HepG2 (cell line): ENCODE measurements at regions not wholly inside any gene's neighbourhood (a gene's known extent, or its start where the extent isn't known, plus 50 kb on each side); places are given as distances from the start of the nearest gene placed in this dataset.

Source experiments
- ATAC-seq: fragments of 200-7000 bp; cut with Tn5 transposase; 3 replicates; pipeline ENCODE4 v1.9.1; 2020; ENCODE audit warnings: mild to moderate bottlenecking, moderate library complexity
- BruUV-seq: library from RNA; stranded (reverse); fragments of 400-500 nt; replicated peaks from 2 replicates; lab custom pipeline; 2021; lab: Mats Ljungman, UMichigan
- CTCF ChIA-PET: fragments of 300-600 bp; formaldehyde crosslinking; extraction: SDS; loops from one replicate; lab custom pipeline; 2021; ENCODE audit warnings: low total read pairs, inconsistent platforms, low intra/inter-chr PET ratio; lab: Yijun Ruan, JAX
- POLR2A ChIA-PET: fragments of 350-600 bp; sonication (Branson Sonifier 250); formaldehyde crosslinking; loops from one replicate; lab custom pipeline; 2020; ENCODE audit warnings: antibody characterized with exemption, inconsistent platforms; lab: Yijun Ruan, JAX
- DNase-seq: peaks from one replicate; pipeline ENCODE4 v3.0.0-alpha.2; 2015; ENCODE audit warnings: low spot score
- FAIRE-seq: peaks from 3 replicates; lab custom pipeline; 2011; peaks lifted over from hg19 to GRCh38; lab: Jason Lieb, UNC
- H2AFZ ChIP-seq: one replicate; pipeline ENCODE4 v1.6.1; 2011; ENCODE audit warnings: low read length, inconsistent platforms
- H3K27ac ChIP-seq: fragments of 300-600 bp; 3 replicates; pipeline ENCODE4 v1.8.0; 2011; ENCODE audit warnings: mixed run types, mild to moderate bottlenecking, mixed read lengths, low read length, inconsistent platforms; ENCODE audit not compliant: insufficient read depth; ENCODE audit errors: extremely low read length
- H3K27me3 ChIP-seq, 2 experiments: fragments of 200-600 bp in 1 of 2; 2 replicates in 1 of 2; 3 replicates in 1 of 2; pipeline versions ENCODE4 v1.6.0 to v1.8.0; 2011; ENCODE audit warnings: low read length in 2 of 2, mild to moderate bottlenecking in 2 of 2, moderate library complexity in 2 of 2, inconsistent platforms in 1 of 2; ENCODE audit not compliant: insufficient read depth in 2 of 2, control insufficient read depth in 1 of 2
- H3K36me3 ChIP-seq, 2 experiments: fragments of 200-600 bp in 1 of 2; replicated peaks in 1 of 2; 2 replicates in 1 of 2; 3 replicates in 1 of 2; pipeline versions ENCODE4 v1.5.1 to v1.8.0; 2011; ENCODE audit warnings: low read length in 2 of 2, inconsistent platforms in 1 of 2; ENCODE audit not compliant: insufficient read depth in 2 of 2, control insufficient read depth in 1 of 2
- H3K4me1 ChIP-seq: 2 replicates; pipeline ENCODE4 v1.5.1; 2012; ENCODE audit warnings: low read length, inconsistent platforms; ENCODE audit not compliant: insufficient read depth
- H3K4me2 ChIP-seq: 2 replicates; pipeline ENCODE4 v1.6.0; 2011; ENCODE audit warnings: low read depth, low read length, inconsistent platforms
- H3K4me3 ChIP-seq, 3 experiments: fragments of 200-600 bp in 1 of 3; sonication (generic), shearing (Covaris generic) in 1 of 3; replicated peaks in 1 of 3; 2 replicates each; pipeline ENCODE4 v1.5.1; 2011 to 2016; ENCODE audit warnings: low read length in 3 of 3, inconsistent platforms in 2 of 3, low read depth in 2 of 3, mild to moderate bottlenecking in 2 of 3, control low read depth in 1 of 3, mixed read lengths in 1 of 3; ENCODE audit not compliant: insufficient read depth in 1 of 3
- H3K79me2 ChIP-seq: one replicate; pipeline ENCODE4 v1.6.1; 2011; ENCODE audit warnings: low read length, inconsistent platforms; ENCODE audit not compliant: insufficient read depth
- H3K9ac ChIP-seq: 2 replicates; pipeline ENCODE4 v1.6.0; 2011; ENCODE audit warnings: mild to moderate bottlenecking, low read depth, low read length, inconsistent platforms; ENCODE audit not compliant: insufficient read depth
- H3K9me3 ChIP-seq: 2 replicates; pipeline ENCODE4 v1.5.1; 2012; ENCODE audit warnings: mild to moderate bottlenecking, low read length
- H4K20me1 ChIP-seq: 2 replicates; pipeline ENCODE4 v1.6.0; 2011; ENCODE audit warnings: inconsistent platforms, mild to moderate bottlenecking, low read length, moderate library complexity; ENCODE audit not compliant: insufficient read depth
- HOMEZ ChIP-seq: IDR thresholded peaks from 2 replicates; pipeline ENCODE4 v1.6.1; 2016; ENCODE audit warnings: low read depth
- MED8 ChIP-seq: sonication (generic); formaldehyde crosslinking; IDR thresholded peaks from 2 replicates; pipeline ENCODE4 v1.8.1; 2023; ENCODE audit warnings: mild to moderate bottlenecking, missing genetic modification reagents; ENCODE audit not compliant: insufficient replicate concordance
- MIXL1 ChIP-seq: IDR thresholded peaks from 2 replicates; pipeline ENCODE4 v1.6.1; 2016
- REPIN1 ChIP-seq: sonication (generic); formaldehyde crosslinking; IDR thresholded peaks from 2 replicates; pipeline ENCODE4 v1.8.0; 2022; ENCODE audit warnings: missing genetic modification reagents, low read depth, mild to moderate bottlenecking, borderline replicate concordance
- SP4 ChIP-seq: sonication (generic); formaldehyde crosslinking; IDR thresholded peaks from 2 replicates; pipeline ENCODE4 v1.8.1; 2023; ENCODE audit warnings: mild to moderate bottlenecking, missing genetic modification reagents
- TCF12 ChIP-seq, 2 experiments: fragments of 450-650 bp in 1 of 2; sonication (generic) in 1 of 2; formaldehyde crosslinking in 1 of 2; IDR thresholded peaks; 2 replicates each; pipeline versions ENCODE4 v1.6.1 to v1.8.0; 2017 to 2022; ENCODE audit warnings: antibody characterized with exemption in 1 of 2, mild to moderate bottlenecking in 1 of 2, missing genetic modification reagents in 1 of 2, moderate library complexity in 1 of 2
- TCF7 ChIP-seq: sonication (generic); IDR thresholded peaks from 2 replicates; pipeline ENCODE4 v1.6.1; 2016; ENCODE audit warnings: antibody characterized with exemption, low read depth
- ZNF513 ChIP-seq: sonication (generic); formaldehyde crosslinking; conservative IDR thresholded peaks from 2 replicates; pipeline ENCODE4 v1.5.0; 2020; ENCODE audit warnings: missing genetic modification reagents
- ZNF570 ChIP-seq: sonication (generic); formaldehyde crosslinking; IDR thresholded peaks from 2 replicates; pipeline ENCODE4 v1.4.0; 2020; ENCODE audit warnings: mild to moderate bottlenecking, missing genetic modification reagents, borderline replicate concordance
- ZNF597 ChIP-seq: sonication (generic); formaldehyde crosslinking; IDR thresholded peaks from 2 replicates; pipeline ENCODE4 v1.5.0; 2020; ENCODE audit warnings: missing genetic modification reagents
- ZNF816 ChIP-seq: sonication (generic); formaldehyde crosslinking; IDR thresholded peaks from 2 replicates; pipeline ENCODE4 v1.8.0; 2022; ENCODE audit warnings: missing genetic modification reagents, mild to moderate bottlenecking, borderline replicate concordance
- WGBS: methylation state at CpG from one replicate; pipeline ENCODE4 v1.1.6; 2017; ENCODE audit warnings: low lambda C conversion rate; 5-methylcytosine and 5-hydroxymethylcytosine counted together
- in situ Hi-C: cut with HindIII; loops from 2 replicates; pipeline ENCODE4 v1.10.0; 2017; ENCODE audit warnings: low pct_unique_long_range_greater_than_20kb; ENCODE audit not compliant: extremely low pct_ligation_motif_present
- intact Hi-C: fragments of 100-400 bp; cut with micrococcal nuclease; formaldehyde crosslinking; loops from one replicate; pipeline ENCODE4 v1.10.0; 2022; ENCODE audit not compliant: unreplicated experiment
- TF ChIP-seq, protein P1 (sequence below): sonication (generic); formaldehyde crosslinking; IDR thresholded peaks from 2 replicates; pipeline ENCODE4 v1.4.0; 2020; ENCODE audit warnings: low read depth, mild to moderate bottlenecking, missing genetic modification reagents
- TF ChIP-seq, protein P2 (sequence below): sonication (generic); formaldehyde crosslinking; IDR thresholded peaks from 2 replicates; pipeline ENCODE4 v1.8.1; 2023; ENCODE audit warnings: mild to moderate bottlenecking, moderate library complexity, missing genetic modification reagents

GRCh38 chr13:53466576-53466975, 438.0 kb downstream of the OLFM4 start:
- Histone ChIP-seq H3K27ac (no peak overlapping the region), H3K27me3 (no peaks in the 10 kb centered on the region), H3K4me3 (no peak overlapping the region), H4K20me1 (no peaks in the 10 kb centered on the region), H3K4me1 (no peaks in the 10 kb centered on the region), H3K79me2 (no peaks in the 10 kb centered on the region), H3K36me3 (no peaks in the 10 kb centered on the region), H3K9ac (no peak overlapping the region), H3K9me3 (peaks cover 38% of the 10 kb centered on the region), H3K4me2 (no peak overlapping the region), H2AFZ (no peak overlapping the region)
- 2% methylated on average over 1 of the region's 1 CpG for WGBS
- DNase-seq (no peak), FAIRE-seq (no peak), ATAC-seq (no peak)
- intact Hi-C loops (no loop called here), in situ Hi-C loops (no loop called here)
- POLR2A ChIA-PET = no interaction called here
- CTCF ChIA-PET = no interaction called here
- BruUV-seq = no TSS peak
- TF ChIP-seq ZNF570 (CRISPR knock-in tag) (no peak), HOMEZ (CRISPR knock-in tag) (no peak), TCF7 (no peak), ZNF816 (CRISPR knock-in tag) (no peak), MED8 (CRISPR knock-in tag) (no peak), REPIN1 (CRISPR knock-in tag) (no peak), TCF12 (IDR thresholded peaks at IDR 0.05) (no peak), TCF12 (CRISPR knock-in tag; IDR thresholded peaks at IDR 0.05) (no peak)

DNA sequence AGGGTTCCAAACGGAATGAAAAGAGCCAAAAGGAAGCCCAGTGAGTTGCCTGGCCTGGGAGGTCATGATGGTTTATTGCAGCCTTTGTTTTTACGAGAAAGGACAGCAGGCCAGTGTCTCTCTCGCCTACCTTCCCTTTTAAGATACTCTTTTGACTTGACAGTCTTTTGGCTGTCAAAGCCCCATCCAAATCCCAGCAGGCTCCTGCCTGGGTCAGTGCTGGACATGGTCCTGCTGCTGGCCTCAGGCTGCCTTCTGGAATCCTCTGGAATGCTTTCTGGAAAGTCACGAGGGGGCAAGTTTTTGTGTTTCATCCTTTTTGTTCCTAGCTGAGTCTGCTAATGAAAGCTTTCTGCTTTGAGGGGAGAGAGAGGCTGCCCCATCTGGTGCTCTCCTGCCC, 444.8 kb downstream of the OLFM4 start:
- CTCF ChIA-PET = no interaction called here
- no peaks in the 10 kb centered on the region for H4K20me1 ChIP-seq
- DNase-seq = no peak
- H3K9me3 ChIP-seq = peaks cover 58% of the 10 kb centered on the region
- no peak overlapping the region for H3K4me2 ChIP-seq
- H3K36me3 ChIP-seq = no peaks in the 10 kb centered on the region
- no peak overlapping the region for H3K9ac ChIP-seq
- POLR2A ChIA-PET = no interaction called here
- in situ Hi-C loops = no loop called here
- WGBS = 0% methylated on average over 3 of the region's 4 CpGs
- no peak for ATAC-seq
- no peak overlapping the region for H3K27ac ChIP-seq
- intact Hi-C loops = no loop called here
- H3K4me1 ChIP-seq = no peaks in the 10 kb centered on the region
- no peaks in the 10 kb centered on the region for H3K27me3 ChIP-seq
- H3K79me2 ChIP-seq = no peaks in the 10 kb centered on the region
- H3K4me3 ChIP-seq = no peak overlapping the region
- no peak for FAIRE-seq
- no peak overlapping the region for H2AFZ ChIP-seq
- no TSS peak for BruUV-seq
- no peak for TF ChIP-seq ZNF513 (CRISPR knock-in tag)
- TF ChIP-seq, protein P1, sequence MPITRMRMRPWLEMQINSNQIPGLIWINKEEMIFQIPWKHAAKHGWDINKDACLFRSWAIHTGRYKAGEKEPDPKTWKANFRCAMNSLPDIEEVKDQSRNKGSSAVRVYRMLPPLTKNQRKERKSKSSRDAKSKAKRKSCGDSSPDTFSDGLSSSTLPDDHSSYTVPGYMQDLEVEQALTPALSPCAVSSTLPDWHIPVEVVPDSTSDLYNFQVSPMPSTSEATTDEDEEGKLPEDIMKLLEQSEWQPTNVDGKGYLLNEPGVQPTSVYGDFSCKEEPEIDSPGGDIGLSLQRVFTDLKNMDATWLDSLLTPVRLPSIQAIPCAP = no peak
- TF ChIP-seq SP4 (CRISPR knock-in tag) = no peak
- no peak for TF ChIP-seq MIXL1 (CRISPR knock-in tag)
- no peak for TF ChIP-seq ZNF597 (CRISPR knock-in tag)
- TF ChIP-seq, protein P2, sequence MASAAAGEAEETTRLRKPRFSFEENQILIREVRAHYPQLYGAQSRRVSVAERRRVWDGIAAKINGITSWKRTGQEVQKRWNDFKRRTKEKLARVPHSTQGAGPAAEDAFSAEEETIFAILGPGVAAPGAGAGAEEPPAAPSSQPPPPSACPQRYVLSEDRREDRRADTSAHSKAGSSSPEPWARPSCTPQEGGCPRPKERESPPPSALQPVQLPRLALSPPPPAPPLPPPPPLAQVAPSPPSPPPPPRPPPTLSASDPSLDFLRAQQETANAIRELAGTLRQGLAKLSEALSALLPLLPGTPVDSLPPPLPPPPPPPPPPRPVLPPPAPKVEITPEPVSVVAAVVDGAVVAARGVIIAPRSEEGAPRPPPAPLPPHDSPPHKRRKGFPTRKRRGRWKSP (CRISPR knock-in tag) = no peak
